GM12878 (cell line): ENCODE measurements at regions not wholly inside any gene's neighbourhood (a gene's known extent, or its start where the extent isn't known, plus 50 kb on each side); places are given as distances from the start of the nearest gene placed in this dataset.

Experiments
- ATF7 ChIP-seq: fragments of 450-650 bp; IDR thresholded peaks from 2 replicates; pipeline ENCODE4 v1.6.1; 2016; ENCODE audit warnings: low read depth, mild to moderate bottlenecking
- BHLHE40 ChIP-seq, 2 experiments: fragments of 450-650 bp in 1 of 2; IDR thresholded peaks; 2 replicates each; pipeline ENCODE4 v1.6.1; 2011 to 2017; ENCODE audit warnings: low read depth in 2 of 2, borderline replicate concordance in 1 of 2, improper control_type of control experiment in 1 of 2, low read length in 1 of 2, mild to moderate bottlenecking in 1 of 2
- CBFB ChIP-seq: IDR thresholded peaks from 2 replicates; pipeline ENCODE4 v1.6.1; 2016; ENCODE audit warnings: antibody characterized with exemption, low read depth
- CHD2 ChIP-seq: IDR thresholded peaks from 2 replicates; pipeline ENCODE4 v1.6.1; 2011; ENCODE audit warnings: low read depth, low read length, improper control_type of control experiment, borderline replicate concordance
- CREM ChIP-seq: IDR thresholded peaks from 2 replicates; pipeline ENCODE4 v1.6.1; 2014; ENCODE audit warnings: antibody characterized with exemption, low read depth
- EGR1 ChIP-seq, 2 experiments: IDR thresholded peaks; 1 replicate in 1 of 2; 2 replicates in 1 of 2; pipeline ENCODE4 v1.6.1; 2011 to 2012; ENCODE audit warnings: low read depth in 2 of 2, low read length in 2 of 2, borderline replicate concordance in 1 of 2, mild to moderate bottlenecking in 1 of 2, moderate library complexity in 1 of 2
- EZH2 ChIP-seq: IDR thresholded peaks from 2 replicates; pipeline ENCODE4 v1.6.1; 2012; ENCODE audit warnings: low read depth, mild to moderate bottlenecking, control low read depth, inconsistent platforms, low read length, borderline replicate concordance; ENCODE audit not compliant: control insufficient read depth
- IKZF2 ChIP-seq, 2 experiments: fragments of 450-650 bp; IDR thresholded peaks; 2 replicates each; pipeline ENCODE4 v1.6.1; 2017; ENCODE audit warnings: mild to moderate bottlenecking in 2 of 2, moderate library complexity in 2 of 2
- MTA2 ChIP-seq: fragments of 450-650 bp; IDR thresholded peaks from 2 replicates; pipeline ENCODE4 v1.6.1; 2016; ENCODE audit warnings: low read depth, mild to moderate bottlenecking, moderate library complexity
- NBN ChIP-seq: fragments of 450-650 bp; IDR thresholded peaks from 2 replicates; pipeline ENCODE4 v1.6.1; 2016
- PAX5 ChIP-seq: IDR thresholded peaks from 2 replicates; pipeline ENCODE4 v1.6.1; 2011; ENCODE audit warnings: low read depth, low read length, borderline replicate concordance
- RAD51 ChIP-seq: fragments of 450-650 bp; IDR thresholded peaks from 2 replicates; pipeline ENCODE4 v1.6.1; 2016; ENCODE audit warnings: moderate library complexity, mild to moderate bottlenecking, inconsistent platforms
- SMC3 ChIP-seq: IDR thresholded peaks from 2 replicates; pipeline ENCODE4 v1.6.1; 2011; ENCODE audit warnings: low read length, improper control_type of control experiment, borderline replicate concordance
- TF ChIP-seq, protein P1 (sequence below): fragments of 450-650 bp; IDR thresholded peaks from 2 replicates; pipeline ENCODE4 v1.6.1; 2017; ENCODE audit warnings: antibody characterized with exemption, mild to moderate bottlenecking, moderate library complexity
- TF ChIP-seq, protein P2 (sequence below): IDR thresholded peaks from 2 replicates; pipeline ENCODE4 v1.6.1; 2011; ENCODE audit warnings: mild to moderate bottlenecking, low read depth, low read length, moderate library complexity; ENCODE audit not compliant: insufficient replicate concordance
- TF ChIP-seq, protein P3 (sequence below): fragments of 150-350 bp; IDR thresholded peaks from 2 replicates; pipeline ENCODE4 v1.6.1; 2014; ENCODE audit warnings: mild to moderate bottlenecking, low read depth, low read length
- TF ChIP-seq, protein P4 (sequence below): IDR thresholded peaks from 2 replicates; pipeline ENCODE4 v1.6.1; 2012; ENCODE audit warnings: low read length, inconsistent platforms
- TF ChIP-seq, protein P5 (sequence below): fragments of 450-650 bp; IDR thresholded peaks from 2 replicates; pipeline ENCODE4 v1.6.1; 2018; ENCODE audit warnings: mild to moderate bottlenecking, low read depth, moderate library complexity; ENCODE audit not compliant: partially characterized antibody
- TF ChIP-seq, protein P6 (sequence below): fragments of 450-650 bp; IDR thresholded peaks from 2 replicates; pipeline ENCODE4 v1.6.1; 2016; ENCODE audit warnings: mild to moderate bottlenecking

DNA sequence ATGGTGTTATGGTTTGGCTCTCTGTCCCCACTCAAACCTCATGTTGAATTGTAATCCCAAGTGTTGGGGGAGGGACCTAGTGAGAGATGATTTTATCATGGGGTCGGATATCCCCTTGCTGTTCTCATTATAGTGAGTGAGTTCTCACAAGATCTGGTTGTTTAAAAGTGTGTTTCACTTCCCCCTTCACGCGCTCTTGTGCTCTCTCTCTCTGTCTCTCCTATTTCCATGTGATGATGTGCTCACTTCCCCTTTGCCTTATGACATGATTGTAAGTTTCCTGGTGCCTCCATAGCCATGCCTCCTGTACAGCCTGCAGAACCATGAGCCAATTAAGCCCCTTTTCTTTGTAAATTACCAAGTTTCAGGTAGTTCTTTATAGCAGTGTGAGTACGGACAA lies 765.1 kb downstream of the KCNA4 start (continued):
- TF ChIP-seq NBN, result peak; percentile 61; the same call in 1 of the 2 replicates
- peak; percentile 45; the same call in 1 of the 2 replicates for TF ChIP-seq CHD2
- no peak for TF ChIP-seq EGR1 (IDR thresholded peaks at IDR 0.05; ENCODE audit: borderline replicate concordance in 1 of 2, low read depth in 2 of 2, low read length in 2 of 2)
- TF ChIP-seq, protein P1, sequence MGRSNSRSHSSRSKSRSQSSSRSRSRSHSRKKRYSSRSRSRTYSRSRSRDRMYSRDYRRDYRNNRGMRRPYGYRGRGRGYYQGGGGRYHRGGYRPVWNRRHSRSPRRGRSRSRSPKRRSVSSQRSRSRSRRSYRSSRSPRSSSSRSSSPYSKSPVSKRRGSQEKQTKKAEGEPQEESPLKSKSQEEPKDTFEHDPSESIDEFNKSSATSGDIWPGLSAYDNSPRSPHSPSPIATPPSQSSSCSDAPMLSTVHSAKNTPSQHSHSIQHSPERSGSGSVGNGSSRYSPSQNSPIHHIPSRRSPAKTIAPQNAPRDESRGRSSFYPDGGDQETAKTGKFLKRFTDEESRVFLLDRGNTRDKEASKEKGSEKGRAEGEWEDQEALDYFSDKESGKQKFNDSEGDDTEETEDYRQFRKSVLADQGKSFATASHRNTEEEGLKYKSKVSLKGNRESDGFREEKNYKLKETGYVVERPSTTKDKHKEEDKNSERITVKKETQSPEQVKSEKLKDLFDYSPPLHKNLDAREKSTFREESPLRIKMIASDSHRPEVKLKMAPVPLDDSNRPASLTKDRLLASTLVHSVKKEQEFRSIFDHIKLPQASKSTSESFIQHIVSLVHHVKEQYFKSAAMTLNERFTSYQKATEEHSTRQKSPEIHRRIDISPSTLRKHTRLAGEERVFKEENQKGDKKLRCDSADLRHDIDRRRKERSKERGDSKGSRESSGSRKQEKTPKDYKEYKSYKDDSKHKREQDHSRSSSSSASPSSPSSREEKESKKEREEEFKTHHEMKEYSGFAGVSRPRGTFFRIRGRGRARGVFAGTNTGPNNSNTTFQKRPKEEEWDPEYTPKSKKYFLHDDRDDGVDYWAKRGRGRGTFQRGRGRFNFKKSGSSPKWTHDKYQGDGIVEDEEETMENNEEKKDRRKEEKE, result no peak
- peak; percentile 43 to 67; a peak in 2 of 4 replicates for TF ChIP-seq BHLHE40 (IDR thresholded peaks at IDR 0.05; ENCODE audit: borderline replicate concordance in 1 of 2, low read depth in 2 of 2, low read length in 1 of 2)
- no peak for TF ChIP-seq RAD51
- TF ChIP-seq CBFB, result no peak
- TF ChIP-seq MTA2, result peak; percentile 73
- TF ChIP-seq, protein P2, sequence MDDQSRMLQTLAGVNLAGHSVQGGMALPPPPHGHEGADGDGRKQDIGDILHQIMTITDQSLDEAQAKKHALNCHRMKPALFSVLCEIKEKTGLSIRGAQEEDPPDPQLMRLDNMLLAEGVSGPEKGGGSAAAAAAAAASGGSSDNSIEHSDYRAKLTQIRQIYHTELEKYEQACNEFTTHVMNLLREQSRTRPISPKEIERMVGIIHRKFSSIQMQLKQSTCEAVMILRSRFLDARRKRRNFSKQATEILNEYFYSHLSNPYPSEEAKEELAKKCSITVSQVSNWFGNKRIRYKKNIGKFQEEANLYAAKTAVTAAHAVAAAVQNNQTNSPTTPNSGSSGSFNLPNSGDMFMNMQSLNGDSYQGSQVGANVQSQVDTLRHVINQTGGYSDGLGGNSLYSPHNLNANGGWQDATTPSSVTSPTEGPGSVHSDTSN, result no peak
- TF ChIP-seq, protein P3, sequence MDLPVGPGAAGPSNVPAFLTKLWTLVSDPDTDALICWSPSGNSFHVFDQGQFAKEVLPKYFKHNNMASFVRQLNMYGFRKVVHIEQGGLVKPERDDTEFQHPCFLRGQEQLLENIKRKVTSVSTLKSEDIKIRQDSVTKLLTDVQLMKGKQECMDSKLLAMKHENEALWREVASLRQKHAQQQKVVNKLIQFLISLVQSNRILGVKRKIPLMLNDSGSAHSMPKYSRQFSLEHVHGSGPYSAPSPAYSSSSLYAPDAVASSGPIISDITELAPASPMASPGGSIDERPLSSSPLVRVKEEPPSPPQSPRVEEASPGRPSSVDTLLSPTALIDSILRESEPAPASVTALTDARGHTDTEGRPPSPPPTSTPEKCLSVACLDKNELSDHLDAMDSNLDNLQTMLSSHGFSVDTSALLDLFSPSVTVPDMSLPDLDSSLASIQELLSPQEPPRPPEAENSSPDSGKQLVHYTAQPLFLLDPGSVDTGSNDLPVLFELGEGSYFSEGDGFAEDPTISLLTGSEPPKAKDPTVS, result no peak
- TF ChIP-seq, protein P4, sequence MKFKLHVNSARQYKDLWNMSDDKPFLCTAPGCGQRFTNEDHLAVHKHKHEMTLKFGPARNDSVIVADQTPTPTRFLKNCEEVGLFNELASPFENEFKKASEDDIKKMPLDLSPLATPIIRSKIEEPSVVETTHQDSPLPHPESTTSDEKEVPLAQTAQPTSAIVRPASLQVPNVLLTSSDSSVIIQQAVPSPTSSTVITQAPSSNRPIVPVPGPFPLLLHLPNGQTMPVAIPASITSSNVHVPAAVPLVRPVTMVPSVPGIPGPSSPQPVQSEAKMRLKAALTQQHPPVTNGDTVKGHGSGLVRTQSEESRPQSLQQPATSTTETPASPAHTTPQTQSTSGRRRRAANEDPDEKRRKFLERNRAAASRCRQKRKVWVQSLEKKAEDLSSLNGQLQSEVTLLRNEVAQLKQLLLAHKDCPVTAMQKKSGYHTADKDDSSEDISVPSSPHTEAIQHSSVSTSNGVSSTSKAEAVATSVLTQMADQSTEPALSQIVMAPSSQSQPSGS, result peak; percentile 41; the same call in 1 of the 2 replicates
- 0 out of 2 replicates have a peak, but pooled peaks have one; percentile 25 for TF ChIP-seq CREM
- 0 out of 2 replicates have a peak, but pooled peaks have one; percentile 42 for TF ChIP-seq PAX5
- no peak for TF ChIP-seq SMC3
- TF ChIP-seq IKZF2 (IDR thresholded peaks at IDR 0.05), result peak; percentile 73 to 81
- TF ChIP-seq EZH2, result no peak
- TF ChIP-seq, protein P5, sequence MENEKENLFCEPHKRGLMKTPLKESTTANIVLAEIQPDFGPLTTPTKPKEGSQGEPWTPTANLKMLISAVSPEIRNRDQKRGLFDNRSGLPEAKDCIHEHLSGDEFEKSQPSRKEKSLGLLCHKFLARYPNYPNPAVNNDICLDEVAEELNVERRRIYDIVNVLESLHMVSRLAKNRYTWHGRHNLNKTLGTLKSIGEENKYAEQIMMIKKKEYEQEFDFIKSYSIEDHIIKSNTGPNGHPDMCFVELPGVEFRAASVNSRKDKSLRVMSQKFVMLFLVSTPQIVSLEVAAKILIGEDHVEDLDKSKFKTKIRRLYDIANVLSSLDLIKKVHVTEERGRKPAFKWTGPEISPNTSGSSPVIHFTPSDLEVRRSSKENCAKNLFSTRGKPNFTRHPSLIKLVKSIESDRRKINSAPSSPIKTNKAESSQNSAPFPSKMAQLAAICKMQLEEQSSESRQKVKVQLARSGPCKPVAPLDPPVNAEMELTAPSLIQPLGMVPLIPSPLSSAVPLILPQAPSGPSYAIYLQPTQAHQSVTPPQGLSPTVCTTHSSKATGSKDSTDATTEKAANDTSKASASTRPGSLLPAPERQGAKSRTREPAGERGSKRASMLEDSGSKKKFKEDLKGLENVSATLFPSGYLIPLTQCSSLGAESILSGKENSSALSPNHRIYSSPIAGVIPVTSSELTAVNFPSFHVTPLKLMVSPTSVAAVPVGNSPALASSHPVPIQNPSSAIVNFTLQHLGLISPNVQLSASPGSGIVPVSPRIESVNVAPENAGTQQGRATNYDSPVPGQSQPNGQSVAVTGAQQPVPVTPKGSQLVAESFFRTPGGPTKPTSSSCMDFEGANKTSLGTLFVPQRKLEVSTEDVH, result no peak
- TF ChIP-seq ATF7, result peak; percentile 87
- TF ChIP-seq, protein P6, sequence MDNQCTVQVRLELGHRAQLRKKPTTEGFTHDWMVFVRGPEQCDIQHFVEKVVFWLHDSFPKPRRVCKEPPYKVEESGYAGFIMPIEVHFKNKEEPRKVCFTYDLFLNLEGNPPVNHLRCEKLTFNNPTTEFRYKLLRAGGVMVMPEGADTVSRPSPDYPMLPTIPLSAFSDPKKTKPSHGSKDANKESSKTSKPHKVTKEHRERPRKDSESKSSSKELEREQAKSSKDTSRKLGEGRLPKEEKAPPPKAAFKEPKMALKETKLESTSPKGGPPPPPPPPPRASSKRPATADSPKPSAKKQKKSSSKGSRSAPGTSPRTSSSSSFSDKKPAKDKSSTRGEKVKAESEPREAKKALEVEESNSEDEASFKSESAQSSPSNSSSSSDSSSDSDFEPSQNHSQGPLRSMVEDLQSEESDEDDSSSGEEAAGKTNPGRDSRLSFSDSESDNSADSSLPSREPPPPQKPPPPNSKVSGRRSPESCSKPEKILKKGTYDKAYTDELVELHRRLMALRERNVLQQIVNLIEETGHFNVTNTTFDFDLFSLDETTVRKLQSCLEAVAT, result 0 out of 2 replicates have a peak, but pooled peaks have one; percentile 41
